Activated CD4-positive, alpha-beta memory T cell treated with anti-CD3 and anti-CD28 coated beads, Interleukin-2, amount 10 ng/mL, durations not matched to agents 7 days and 5 days (primary cell): ENCODE measurements at regions not wholly inside any gene's neighbourhood (a gene's known extent, or its start where the extent isn't known, plus 50 kb on each side); places are given as distances from the start of the nearest gene placed in this dataset.
"Not testable (repeated sequence)": the region's sequence is repeated elsewhere in the genome, so short reads cannot be mapped to it uniquely, and the experiment has no call there.

Source experiments
- CTCF ChIA-PET: fragments of 350-600 bp; sonication (Branson Sonifier 250); formaldehyde crosslinking; loops from one replicate; lab custom pipeline; 2021; ENCODE audit warnings: antibody characterized with exemption, inconsistent platforms; lab: Charles Lee
- POLR2A ChIA-PET: fragments of 350-600 bp; sonication (Branson Sonifier 250); formaldehyde crosslinking; loops from one replicate; lab custom pipeline; 2021; ENCODE audit warnings: antibody characterized with exemption; lab: Charles Lee
- DNase-seq: peaks from one replicate; pipeline ENCODE4 v3.0.0-alpha.2; 2020
- H3K27ac Mint-ChIP-seq: one replicate; pipeline ENCODE4 v1.8.0; 2021; ENCODE audit warnings: mild to moderate bottlenecking, mixed read lengths
- H3K27me3 Mint-ChIP-seq: one replicate; pipeline ENCODE4 v1.8.0; 2021; ENCODE audit warnings: mixed read lengths
- H3K36me3 Mint-ChIP-seq: one replicate; pipeline ENCODE4 v1.8.0; 2021; ENCODE audit warnings: low read depth, mixed read lengths
- H3K4me1 Mint-ChIP-seq: one replicate; pipeline ENCODE4 v1.8.0; 2021; ENCODE audit warnings: mixed read lengths
- H3K4me3 Mint-ChIP-seq: one replicate; pipeline ENCODE4 v1.8.0; 2021; ENCODE audit warnings: mild to moderate bottlenecking, mixed read lengths
- H3K9me3 Mint-ChIP-seq: one replicate; pipeline ENCODE4 v1.8.0; 2021; ENCODE audit warnings: mixed read lengths

GRCh38 chr11:38990841-38991240 is 2392.8 kb upstream of the RAG2 start:
- DNase-seq: no peak
- Mint-ChIP-seq H3K36me3 (no peaks in the 10 kb centered on the region), H3K4me3 (no peak overlapping the region), H3K9me3 (peaks cover 10% of the 10 kb centered on the region), H3K27ac (no peak overlapping the region), H3K27me3 (no peaks in the 10 kb centered on the region), H3K4me1 (no peaks in the 10 kb centered on the region)
- ChIA-PET POLR2A (no interaction called here), CTCF (no interaction called here)

GRCh38 chr11:38990139-38990538 is 2392.1 kb upstream of the RAG2 start:
- ChIA-PET CTCF (no interaction called here), POLR2A (no interaction called here)
- Mint-ChIP-seq H3K36me3 (no peaks in the 10 kb centered on the region), H3K4me1 (no peaks in the 10 kb centered on the region), H3K4me3 (no peak overlapping the region), H3K27ac (no peak overlapping the region), H3K9me3 (peaks cover 14% of the 10 kb centered on the region), H3K27me3 (no peaks in the 10 kb centered on the region)
- DNase-seq: no peak

GRCh38 chr11:38988908-38989307 is 2390.9 kb upstream of the RAG2 start:
- ChIA-PET POLR2A (no interaction called here), CTCF (no interaction called here)
- DNase-seq: no peak
- Mint-ChIP-seq H3K27ac (no peak overlapping the region), H3K27me3 (no peaks in the 10 kb centered on the region), H3K4me3 (no peak overlapping the region), H3K36me3 (no peaks in the 10 kb centered on the region), H3K4me1 (no peaks in the 10 kb centered on the region), H3K9me3 (peaks cover 18% of the 10 kb centered on the region)

DNA sequence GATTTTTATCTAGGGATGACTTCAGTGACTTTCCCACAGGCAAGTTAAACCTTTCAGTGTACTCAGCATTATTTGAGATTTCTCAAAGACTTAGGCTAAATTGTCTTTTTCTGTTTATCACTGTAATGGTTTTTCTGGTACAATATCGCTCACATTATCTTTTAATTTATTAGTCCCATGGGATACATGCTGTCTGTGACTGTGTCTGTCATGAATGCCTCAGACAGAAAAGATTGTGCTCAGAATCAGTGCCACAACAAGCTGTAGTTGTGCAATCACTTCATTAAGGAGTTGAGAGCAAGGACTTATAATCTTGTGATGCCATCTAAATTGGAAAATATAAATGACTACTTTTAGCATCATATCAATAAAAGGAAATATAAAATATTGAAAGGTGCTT is 2374.2 kb upstream of the RAG2 start:
- H3K27ac Mint-ChIP-seq: no peak overlapping the region
- no peaks in the 10 kb centered on the region for H3K36me3 Mint-ChIP-seq
- no peaks in the 10 kb centered on the region for H3K9me3 Mint-ChIP-seq
- CTCF ChIA-PET: no interaction called here
- no peak overlapping the region for H3K4me3 Mint-ChIP-seq
- DNase-seq: no peak
- H3K27me3 Mint-ChIP-seq: no peaks in the 10 kb centered on the region
- no peaks in the 10 kb centered on the region for H3K4me1 Mint-ChIP-seq
- POLR2A ChIA-PET: no interaction called here

GRCh38 chr11:38971141-38971540 is 2373.1 kb upstream of the RAG2 start:
- Mint-ChIP-seq H3K4me3 (no peak overlapping the region), H3K36me3 (no peaks in the 10 kb centered on the region), H3K4me1 (no peaks in the 10 kb centered on the region), H3K27me3 (no peaks in the 10 kb centered on the region), H3K9me3 (no peaks in the 10 kb centered on the region), H3K27ac (no peak overlapping the region)
- DNase-seq: no peak
- CTCF ChIA-PET: no interaction called here
- POLR2A ChIA-PET: no interaction called here

- Mint-ChIP-seq H3K27me3 (no peaks in the 10 kb centered on the region), H3K36me3 (no peaks in the 10 kb centered on the region), H3K4me3 (no peak overlapping the region), H3K27ac (no peak overlapping the region), H3K4me1 (no peaks in the 10 kb centered on the region), H3K9me3 (no peaks in the 10 kb centered on the region)
- POLR2A ChIA-PET: no interaction called here
- DNase-seq: no peak
- CTCF ChIA-PET: no interaction called here
These were observed 2370.9 kb upstream of the RAG2 start for GRCh38 chr11:38968951-38969350.

GRCh38 chr11:38952698-38953097 is 2354.7 kb upstream of the RAG2 start:
- Mint-ChIP-seq H3K4me3 (no peak overlapping the region), H3K36me3 (no peaks in the 10 kb centered on the region), H3K27me3 (no peaks in the 10 kb centered on the region), H3K9me3 (peaks cover 2% of the 10 kb centered on the region), H3K4me1 (no peaks in the 10 kb centered on the region), H3K27ac (no peak overlapping the region)
- POLR2A ChIA-PET: no interaction called here
- CTCF ChIA-PET: no interaction called here
- no peak for DNase-seq

DNA sequence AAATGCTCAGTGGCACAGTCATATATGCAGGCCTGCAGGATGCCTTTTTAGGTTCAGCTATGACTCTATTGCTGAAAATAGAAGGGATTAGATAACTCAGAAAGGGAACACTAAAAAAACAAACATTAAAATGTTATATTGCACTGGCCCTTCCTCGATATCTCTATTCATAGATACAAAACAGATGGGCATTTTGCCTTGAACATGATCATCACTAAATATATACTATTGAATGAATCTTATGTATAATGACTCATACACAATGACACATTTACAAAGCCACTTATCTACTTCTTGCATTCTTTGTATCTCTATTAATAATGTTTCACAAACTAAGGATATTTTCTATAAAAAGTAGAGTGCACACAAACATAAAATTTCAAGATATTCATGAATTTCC is 2352.8 kb upstream of the RAG2 start:
- H3K4me3 Mint-ChIP-seq: no peak overlapping the region
- POLR2A ChIA-PET: no interaction called here
- CTCF ChIA-PET: no interaction called here
- H3K36me3 Mint-ChIP-seq: no peaks in the 10 kb centered on the region
- peaks cover 2% of the 10 kb centered on the region for H3K9me3 Mint-ChIP-seq
- no peaks in the 10 kb centered on the region for H3K27me3 Mint-ChIP-seq
- no peak overlapping the region for H3K27ac Mint-ChIP-seq
- no peaks in the 10 kb centered on the region for H3K4me1 Mint-ChIP-seq
- DNase-seq: no peak

GRCh38 chr11:38948392-38948791 is 2350.4 kb upstream of the RAG2 start:
- H3K4me3 Mint-ChIP-seq: no peak overlapping the region
- ChIA-PET POLR2A (no interaction called here), CTCF (no interaction called here)
- no peak overlapping the region for H3K27ac Mint-ChIP-seq
- H3K9me3 Mint-ChIP-seq: peaks cover 6% of the 10 kb centered on the region
- no peaks in the 10 kb centered on the region for H3K36me3 Mint-ChIP-seq
- H3K27me3 Mint-ChIP-seq: no peaks in the 10 kb centered on the region
- no peaks in the 10 kb centered on the region for H3K4me1 Mint-ChIP-seq
- no peak for DNase-seq

GRCh38 chr11:38937709-38938108 is 2339.7 kb upstream of the RAG2 start:
- H3K36me3 Mint-ChIP-seq: no peaks in the 10 kb centered on the region
- no peaks in the 10 kb centered on the region for H3K4me1 Mint-ChIP-seq
- CTCF ChIA-PET: no interaction called here
- POLR2A ChIA-PET: no interaction called here
- no peak overlapping the region for H3K4me3 Mint-ChIP-seq
- H3K27ac Mint-ChIP-seq: no peak overlapping the region
- H3K27me3 Mint-ChIP-seq: no peaks in the 10 kb centered on the region
- no peak for DNase-seq
- H3K9me3 Mint-ChIP-seq: no peaks in the 10 kb centered on the region

GRCh38 chr11:38935941-38936340 is 2337.9 kb upstream of the RAG2 start:
- H3K36me3 Mint-ChIP-seq: no peaks in the 10 kb centered on the region
- no peaks in the 10 kb centered on the region for H3K4me1 Mint-ChIP-seq
- no peak for DNase-seq
- POLR2A ChIA-PET: no interaction called here
- H3K4me3 Mint-ChIP-seq: no peak overlapping the region
- H3K27ac Mint-ChIP-seq: no peak overlapping the region
- H3K27me3 Mint-ChIP-seq: no peaks in the 10 kb centered on the region
- CTCF ChIA-PET: no interaction called here
- peaks cover 8% of the 10 kb centered on the region for H3K9me3 Mint-ChIP-seq

- Mint-ChIP-seq H3K36me3 (no peaks in the 10 kb centered on the region), H3K27ac (no peak overlapping the region), H3K27me3 (no peaks in the 10 kb centered on the region), H3K9me3 (peaks cover 9% of the 10 kb centered on the region), H3K4me1 (no peaks in the 10 kb centered on the region), H3K4me3 (no peak overlapping the region)
- DNase-seq: no peak
- ChIA-PET CTCF (no interaction called here), POLR2A (no interaction called here)
These were observed 2330.0 kb upstream of the RAG2 start for GRCh38 chr11:38927993-38928392.

GRCh38 chr11:38924644-38925043 is 2326.6 kb upstream of the RAG2 start:
- H3K27ac Mint-ChIP-seq: no peak overlapping the region
- DNase-seq: no peak
- no peaks in the 10 kb centered on the region for H3K36me3 Mint-ChIP-seq
- no peaks in the 10 kb centered on the region for H3K4me1 Mint-ChIP-seq
- POLR2A ChIA-PET: no interaction called here
- no peaks in the 10 kb centered on the region for H3K27me3 Mint-ChIP-seq
- H3K4me3 Mint-ChIP-seq: no peak overlapping the region
- peaks cover 9% of the 10 kb centered on the region for H3K9me3 Mint-ChIP-seq
- CTCF ChIA-PET: no interaction called here

- no peaks in the 10 kb centered on the region for H3K27me3 Mint-ChIP-seq
- no peak for DNase-seq
- no peak overlapping the region for H3K27ac Mint-ChIP-seq
- H3K4me1 Mint-ChIP-seq: no peaks in the 10 kb centered on the region
- ChIA-PET CTCF (no interaction called here), POLR2A (no interaction called here)
- peaks cover 2% of the 10 kb centered on the region for H3K9me3 Mint-ChIP-seq
- H3K4me3 Mint-ChIP-seq: no peak overlapping the region
- H3K36me3 Mint-ChIP-seq: no peaks in the 10 kb centered on the region
These were observed 2302.2 kb upstream of the RAG2 start for GRCh38 chr11:38900211-38900610.

DNA sequence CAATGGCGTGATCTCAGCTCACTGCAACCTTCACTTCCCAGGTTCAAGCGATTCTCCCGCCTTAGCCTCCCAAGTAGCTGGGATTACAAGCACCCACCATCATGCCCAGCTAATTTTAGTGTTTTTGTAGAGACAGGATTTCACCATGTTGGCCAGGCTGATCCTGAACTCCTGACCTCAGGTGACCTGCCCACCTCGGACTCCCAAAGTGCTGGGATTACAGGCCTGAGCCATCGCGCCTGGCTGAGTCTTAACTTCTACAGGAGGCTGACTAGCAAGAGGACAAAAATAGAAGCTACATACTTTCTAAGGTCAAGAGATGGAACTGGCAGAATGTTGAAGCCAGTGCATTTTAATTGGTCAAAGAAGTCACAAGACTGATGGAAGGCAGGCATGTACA is 2296.2 kb upstream of the RAG2 start:
- DNase-seq, H3K4me3 Mint-ChIP-seq, H3K36me3 Mint-ChIP-seq, H3K4me1 Mint-ChIP-seq, POLR2A ChIA-PET, H3K27me3 Mint-ChIP-seq, CTCF ChIA-PET, H3K9me3 Mint-ChIP-seq, H3K27ac Mint-ChIP-seq: not testable (repeated sequence)
